A673 (cell line): ENCODE measurements at regions not wholly inside any gene's neighbourhood (a gene's known extent, or its start where the extent isn't known, plus 50 kb on each side); places are given as distances from the start of the nearest gene placed in this dataset.

Experiments used
- BruUV-seq: library from RNA; stranded (reverse); fragments of 400-500 nt; replicated peaks from 2 replicates; lab custom pipeline; 2021; lab: Mats Ljungman, UMichigan
- CTCF ChIA-PET: fragments of 300-600 bp; sonication (Branson Sonifier 250); formaldehyde crosslinking; loops from one replicate; lab custom pipeline; 2022; ENCODE audit warnings: antibody characterized with exemption; lab: Charles Lee
- POLR2A ChIA-PET: fragments of 300-600 bp; sonication (Branson Sonifier 250); formaldehyde crosslinking; loops from one replicate; lab custom pipeline; 2022; ENCODE audit warnings: antibody characterized with exemption; ENCODE audit not compliant: low non-redundant PET; lab: Charles Lee
- DNase-seq: peaks from one replicate; pipeline ENCODE4 v3.0.0-alpha.2; 2015; ENCODE audit warnings: low spot score
- H3K27ac ChIP-seq: fragments of 200-600 bp; sonication (generic); 2 replicates; pipeline ENCODE4 v1.5.1; 2016; ENCODE audit warnings: mixed run types, low read depth, mild to moderate bottlenecking, mixed read lengths, antibody characterized with exemption, low read length; ENCODE audit not compliant: poor library complexity, severe bottlenecking
- H3K27me3 ChIP-seq: fragments of 200-600 bp; sonication (generic); replicated peaks from 2 replicates; pipeline ENCODE4 v1.6.1; 2017; ENCODE audit warnings: mixed run types, low read depth, mild to moderate bottlenecking, mixed read lengths, antibody characterized with exemption, low read length; ENCODE audit not compliant: insufficient read depth, poor library complexity
- H3K36me3 ChIP-seq: fragments of 200-600 bp; sonication (generic); 2 replicates; pipeline ENCODE4 v1.6.1; 2016; ENCODE audit warnings: mixed run types, mild to moderate bottlenecking, mixed read lengths, antibody characterized with exemption, low read length; ENCODE audit not compliant: insufficient read depth, poor library complexity, severe bottlenecking
- H3K4me1 ChIP-seq: fragments of 200-600 bp; sonication (generic); 2 replicates; pipeline ENCODE4 v1.6.1; 2017; ENCODE audit warnings: mixed run types, mild to moderate bottlenecking, mixed read lengths, antibody characterized with exemption, low read length; ENCODE audit not compliant: insufficient read depth, poor library complexity, severe bottlenecking
- H3K4me3 ChIP-seq: fragments of 200-600 bp; sonication (generic); 2 replicates; pipeline ENCODE4 v1.5.1; 2016; ENCODE audit warnings: low read depth, mixed run types, mild to moderate bottlenecking, mixed read lengths, low read length; ENCODE audit not compliant: poor library complexity, severe bottlenecking
- H3K9me3 ChIP-seq: fragments of 200-600 bp; sonication (generic); 2 replicates; pipeline ENCODE4 v1.6.1; 2016; ENCODE audit warnings: mixed run types, low read depth, mild to moderate bottlenecking, mixed read lengths, antibody characterized with exemption, low read length; ENCODE audit not compliant: poor library complexity, severe bottlenecking
- EZH2 ChIP-seq: fragments of 200-600 bp; sonication (generic); IDR thresholded peaks from 2 replicates; pipeline ENCODE4 v1.6.1; 2017; ENCODE audit warnings: borderline replicate concordance, low read depth, mild to moderate bottlenecking, mixed read lengths, antibody characterized with exemption, low read length; ENCODE audit not compliant: poor library complexity, severe bottlenecking
- intact Hi-C: fragments of 100-400 bp; cut with micrococcal nuclease; formaldehyde crosslinking; loops from one replicate; pipeline ENCODE4 v1.10.0; 2022; ENCODE audit not compliant: unreplicated experiment
- TF ChIP-seq, protein P1 (sequence below): fragments of 300-800, 200-600 bp; sonication (generic); conservative IDR thresholded peaks from 2 replicates; pipeline ENCODE4 v1.5.1; 2017; ENCODE audit warnings: low read depth, mild to moderate bottlenecking, antibody characterized with exemption, low read length, moderate library complexity, mixed read lengths

- ChIA-PET CTCF (no interaction called here), POLR2A (no interaction called here)
- Histone ChIP-seq H3K4me3 (no peak overlapping the region), H3K36me3 (no peaks in the 10 kb centered on the region), H3K27ac (no peak overlapping the region), H3K9me3 (no peaks in the 10 kb centered on the region), H3K4me1 (no peaks in the 10 kb centered on the region), H3K27me3 (no peaks in the 10 kb centered on the region)
- no peak for DNase-seq
- TF ChIP-seq EZH2: no peak
- TF ChIP-seq, protein P1, sequence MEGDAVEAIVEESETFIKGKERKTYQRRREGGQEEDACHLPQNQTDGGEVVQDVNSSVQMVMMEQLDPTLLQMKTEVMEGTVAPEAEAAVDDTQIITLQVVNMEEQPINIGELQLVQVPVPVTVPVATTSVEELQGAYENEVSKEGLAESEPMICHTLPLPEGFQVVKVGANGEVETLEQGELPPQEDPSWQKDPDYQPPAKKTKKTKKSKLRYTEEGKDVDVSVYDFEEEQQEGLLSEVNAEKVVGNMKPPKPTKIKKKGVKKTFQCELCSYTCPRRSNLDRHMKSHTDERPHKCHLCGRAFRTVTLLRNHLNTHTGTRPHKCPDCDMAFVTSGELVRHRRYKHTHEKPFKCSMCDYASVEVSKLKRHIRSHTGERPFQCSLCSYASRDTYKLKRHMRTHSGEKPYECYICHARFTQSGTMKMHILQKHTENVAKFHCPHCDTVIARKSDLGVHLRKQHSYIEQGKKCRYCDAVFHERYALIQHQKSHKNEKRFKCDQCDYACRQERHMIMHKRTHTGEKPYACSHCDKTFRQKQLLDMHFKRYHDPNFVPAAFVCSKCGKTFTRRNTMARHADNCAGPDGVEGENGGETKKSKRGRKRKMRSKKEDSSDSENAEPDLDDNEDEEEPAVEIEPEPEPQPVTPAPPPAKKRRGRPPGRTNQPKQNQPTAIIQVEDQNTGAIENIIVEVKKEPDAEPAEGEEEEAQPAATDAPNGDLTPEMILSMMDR: no peak
- BruUV-seq: no TSS peak
- intact Hi-C loops: no loop called here
Measured at GRCh38 chr9:86818636-86819035, 128.7 kb downstream of the GAS1 start.

GRCh38 chr9:86816868-86817267 is 130.4 kb downstream of the GAS1 start:
- CTCF ChIA-PET: no interaction called here
- H3K9me3 ChIP-seq: no peaks in the 10 kb centered on the region
- H3K36me3 ChIP-seq: no peaks in the 10 kb centered on the region
- no peaks in the 10 kb centered on the region for H3K4me1 ChIP-seq
- no peak overlapping the region for H3K4me3 ChIP-seq
- no peak for TF ChIP-seq EZH2
- TF ChIP-seq, protein P1: no peak
- no TSS peak for BruUV-seq
- POLR2A ChIA-PET: no interaction called here
- H3K27me3 ChIP-seq: no peaks in the 10 kb centered on the region
- no peak overlapping the region for H3K27ac ChIP-seq
- no peak for DNase-seq
- intact Hi-C loops: no loop called here

DNA sequence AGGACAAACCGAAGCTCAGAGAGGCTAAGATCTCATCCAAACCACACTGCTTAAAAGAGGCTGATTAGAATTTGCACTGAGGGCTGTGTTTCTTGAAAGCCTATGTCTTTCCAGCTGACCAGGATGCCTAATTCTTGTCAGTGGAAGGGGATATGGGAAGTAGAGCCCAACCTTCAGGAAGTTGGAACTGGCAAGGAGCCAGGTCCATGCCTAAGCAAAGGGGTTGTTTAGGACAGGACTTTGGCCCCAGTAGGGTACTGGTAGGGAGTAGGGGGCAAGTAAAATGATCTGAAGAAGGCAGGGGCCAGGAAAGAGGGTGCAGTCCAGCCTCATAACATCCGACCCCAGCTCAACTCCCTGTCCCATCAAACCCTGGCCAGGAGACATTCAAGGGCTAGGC is 130.9 kb downstream of the GAS1 start:
- intact Hi-C loops: no loop called here
- no peaks in the 10 kb centered on the region for H3K9me3 ChIP-seq
- DNase-seq: no peak
- no peaks in the 10 kb centered on the region for H3K4me1 ChIP-seq
- ChIA-PET POLR2A (no interaction called here), CTCF (no interaction called here)
- H3K27ac ChIP-seq: no peak overlapping the region
- TF ChIP-seq, protein P1: no peak
- no peak for TF ChIP-seq EZH2
- no TSS peak for BruUV-seq
- H3K36me3 ChIP-seq: no peaks in the 10 kb centered on the region
- no peak overlapping the region for H3K4me3 ChIP-seq
- H3K27me3 ChIP-seq: no peaks in the 10 kb centered on the region
